DMS53 treated with DMSO at 0.1 percent for 48 hours (cell line): ENCODE measurements at regions not wholly inside any gene's neighbourhood (a gene's known extent, or its start where the extent isn't known, plus 50 kb on each side); places are given as distances from the start of the nearest gene placed in this dataset.

Experiments
- DNase-seq: peaks from one replicate; lab custom pipeline; 2025; ENCODE audit not compliant: unreplicated experiment; lab: John Stamatoyannopoulos, UW

DNA sequence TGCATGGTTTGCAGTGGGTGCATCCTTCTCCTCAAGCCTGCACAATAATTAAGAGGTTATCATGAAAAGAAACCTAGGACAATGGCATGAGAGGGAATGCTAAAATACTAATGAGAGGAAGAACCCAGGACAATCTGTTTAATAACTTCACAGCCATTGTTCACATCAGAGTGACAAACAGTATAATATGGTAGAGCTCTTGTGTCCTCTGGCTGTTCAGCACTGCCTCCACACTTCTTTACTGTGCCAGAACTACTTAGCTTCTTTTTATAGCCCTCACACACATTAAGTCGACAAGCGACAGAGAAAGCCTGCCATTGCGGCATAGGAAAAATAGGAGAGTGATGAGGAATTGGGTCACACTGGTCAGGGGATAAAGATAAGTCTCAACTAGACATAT lies 65.0 kb upstream of the MEIS2 start:
- no peak for DNase-seq

DNA sequence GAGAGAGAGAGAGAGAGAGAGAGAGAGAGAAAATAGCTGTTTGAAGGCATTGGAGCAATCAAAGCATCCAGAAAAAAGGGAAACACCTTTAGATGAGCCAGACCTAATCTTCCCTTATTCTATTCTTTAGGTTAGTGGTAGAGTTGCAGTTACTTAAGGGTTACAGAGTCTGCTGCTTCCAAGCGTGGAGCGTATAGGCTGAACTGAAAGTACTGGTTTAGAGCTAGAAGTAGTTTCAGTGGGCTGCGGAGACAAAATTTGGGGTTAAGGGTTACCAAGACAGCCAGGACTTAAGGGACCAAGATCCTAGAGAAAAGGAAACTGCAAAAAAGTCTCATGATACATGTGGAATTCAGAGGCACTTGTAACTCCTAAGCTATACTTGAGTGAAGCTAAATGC lies 66.1 kb upstream of the MEIS2 start:
- DNase-seq: no peak

DNA sequence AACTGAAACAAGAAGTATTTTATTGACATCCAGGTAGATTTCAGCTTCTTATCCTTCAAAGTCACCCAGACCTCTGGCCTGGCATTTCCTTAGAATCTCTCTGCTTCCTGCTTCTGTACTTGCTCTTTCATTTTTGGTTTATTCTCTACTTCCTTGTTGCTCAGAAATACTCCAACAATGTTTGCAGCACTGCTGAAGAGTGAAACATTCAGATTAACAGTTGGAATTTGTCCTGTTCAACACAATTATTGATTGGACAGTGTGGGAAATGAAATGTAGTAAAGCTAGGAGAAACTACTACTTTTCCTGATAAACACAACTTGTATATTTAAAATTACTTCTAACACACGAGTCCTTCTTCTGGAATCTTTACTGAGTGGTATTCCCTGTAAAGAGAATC lies 81.0 kb upstream of the MEIS2 start:
- no peak for DNase-seq

DNA sequence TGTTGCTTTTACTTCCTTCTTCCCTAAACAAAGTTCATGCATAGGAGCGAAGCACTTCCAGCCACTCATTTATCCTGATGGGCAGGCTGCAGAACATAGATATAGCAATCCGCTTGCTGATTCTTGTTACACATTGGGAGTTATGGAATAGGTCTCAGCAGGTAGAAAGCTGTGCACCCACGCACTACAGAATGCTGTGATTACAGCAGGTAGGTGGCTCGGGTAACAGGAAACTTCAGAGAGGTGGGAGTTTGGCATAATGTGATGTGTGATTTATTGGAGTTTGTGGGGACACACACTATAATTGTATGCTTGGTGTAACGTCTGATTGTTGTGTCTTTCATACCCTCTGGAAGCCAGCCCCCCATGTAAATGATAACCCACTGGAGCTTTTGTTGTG lies 99.2 kb upstream of the MEIS2 start:
- DNase-seq: no peak

DNA sequence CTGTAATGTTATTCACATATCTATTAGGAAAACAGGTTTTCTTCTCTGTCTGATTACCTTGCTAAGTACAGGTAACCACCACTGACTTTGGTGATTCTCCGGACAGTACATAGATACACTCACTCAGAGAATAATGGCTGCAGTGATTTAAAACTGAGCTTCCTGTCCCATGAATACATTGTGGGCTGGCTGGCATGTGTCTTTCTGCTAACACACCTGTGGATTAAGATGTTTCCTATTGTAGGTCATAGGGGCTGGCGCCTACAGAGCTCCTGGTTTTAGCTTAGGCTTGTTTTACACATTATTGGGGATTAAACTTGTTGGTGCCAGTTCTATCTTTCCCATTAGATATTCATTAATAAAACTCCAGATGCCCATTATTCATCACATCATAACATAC lies 102.7 kb upstream of the MEIS2 start:
- no peak for DNase-seq

DNA sequence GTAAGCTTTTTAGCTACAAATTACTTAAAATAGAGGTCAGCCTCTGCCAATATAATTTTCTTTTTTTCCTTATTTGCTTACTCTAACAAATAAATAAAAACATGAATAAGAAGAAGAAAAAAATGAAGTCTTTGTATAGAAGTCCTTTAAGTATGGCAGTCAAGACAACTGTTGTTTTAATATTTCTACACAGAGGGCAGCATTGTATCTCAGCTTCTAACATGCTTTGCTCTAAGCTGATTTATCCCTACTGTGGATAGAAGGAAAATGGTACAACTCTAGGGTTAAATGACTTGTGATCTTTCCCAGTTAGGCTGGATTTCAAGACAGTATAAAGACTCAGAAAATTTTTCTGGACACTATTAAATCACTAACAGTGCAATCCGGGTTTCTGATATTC lies 104.3 kb upstream of the MEIS2 start:
- no peak for DNase-seq

DNA sequence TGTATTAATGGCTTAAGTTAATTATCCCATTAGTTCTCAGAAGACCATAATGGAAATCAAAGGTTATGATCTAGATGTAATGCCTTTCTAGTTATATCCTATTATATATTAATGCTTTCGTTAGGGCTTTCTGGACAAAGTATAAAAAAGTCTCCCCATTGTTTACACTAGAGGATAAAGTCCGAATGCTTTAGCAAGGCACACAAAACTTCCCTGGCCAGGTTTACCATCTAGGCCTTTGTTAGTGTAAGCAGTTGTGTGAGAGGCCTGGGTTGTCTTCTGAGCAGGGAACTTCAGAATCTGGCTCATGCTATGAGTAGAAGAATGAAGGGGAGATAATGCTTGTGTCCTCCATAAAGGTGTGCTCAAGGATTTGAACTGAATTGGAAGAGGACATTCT lies 106.3 kb upstream of the MEIS2 start:
- DNase-seq: no peak

DNA sequence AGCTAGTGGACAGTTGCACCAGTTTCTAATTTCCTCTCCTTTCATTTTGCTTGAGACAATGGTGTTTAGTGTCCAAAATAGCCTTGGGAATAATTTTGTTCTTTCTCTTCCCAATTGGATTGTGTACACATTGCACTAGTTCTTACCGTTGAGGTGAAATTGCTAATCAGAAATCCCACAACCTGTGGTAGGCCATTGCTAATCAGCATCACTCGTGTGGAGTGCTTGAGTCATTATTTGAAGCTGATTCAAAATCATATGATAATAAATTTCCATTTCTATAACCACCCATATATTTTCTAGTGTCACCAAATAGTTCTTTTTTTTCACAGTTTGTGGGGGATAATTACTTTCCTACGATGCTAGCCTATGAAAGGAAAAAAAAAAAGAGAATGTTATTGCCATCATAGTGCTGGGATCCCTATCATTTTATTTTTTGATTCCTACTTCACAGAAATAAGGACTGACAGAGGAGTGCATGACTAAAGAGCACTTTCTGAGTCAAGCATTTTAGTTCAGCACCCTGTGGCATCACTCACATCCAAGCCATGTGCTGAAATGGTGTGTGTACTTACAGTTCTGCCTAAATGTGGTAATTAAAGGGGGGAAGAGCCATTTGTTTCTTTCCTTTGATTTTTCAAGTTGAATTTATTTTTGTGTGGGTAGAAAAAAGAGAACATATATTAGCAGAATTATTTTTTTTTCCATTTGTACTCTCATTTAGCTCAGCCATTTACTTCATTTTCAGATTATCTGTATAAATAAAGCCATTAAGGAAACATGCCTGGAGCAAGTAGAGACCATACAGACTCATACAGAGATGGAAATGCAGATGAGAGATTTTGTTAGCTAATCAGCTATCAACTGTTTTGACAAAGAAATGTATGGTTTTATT lies 108.0 kb upstream of the MEIS2 start:
- no peak for DNase-seq

DNA sequence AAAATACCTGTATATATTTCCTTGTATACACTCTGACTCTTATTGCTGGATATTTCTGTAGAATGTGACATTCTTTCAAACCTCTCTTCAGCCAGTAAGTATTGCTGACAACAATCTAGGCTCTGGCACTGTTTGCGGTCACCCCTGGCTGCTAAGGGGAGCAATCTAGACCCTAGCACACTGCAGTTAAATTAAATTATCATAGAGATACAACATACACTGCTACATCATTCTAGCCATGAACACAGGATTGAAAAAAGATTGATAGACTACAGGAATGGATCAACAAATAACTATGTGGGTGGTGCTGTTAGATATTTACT lies 108.7 kb upstream of the MEIS2 start:
- DNase-seq: no peak

DNA sequence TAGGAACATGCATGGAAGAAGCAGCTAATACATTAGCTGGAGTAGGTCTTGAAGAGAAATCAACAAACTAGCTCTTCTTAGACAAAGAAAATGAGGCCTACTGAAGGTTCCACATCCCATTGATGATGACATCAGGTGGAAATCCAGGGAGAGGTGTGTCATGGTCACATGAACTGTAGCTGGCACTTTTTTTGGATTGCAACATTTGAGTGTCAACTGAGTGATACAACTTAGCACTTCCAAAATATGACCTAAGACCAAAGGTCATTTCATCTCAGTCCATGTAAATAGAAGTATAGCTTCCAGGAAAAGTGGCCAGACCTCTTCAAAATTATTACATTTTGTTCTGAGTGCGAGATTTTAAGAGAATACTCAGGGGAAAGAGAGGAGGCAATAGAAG lies 117.2 kb upstream of the MEIS2 start:
- DNase-seq: no peak

DNA sequence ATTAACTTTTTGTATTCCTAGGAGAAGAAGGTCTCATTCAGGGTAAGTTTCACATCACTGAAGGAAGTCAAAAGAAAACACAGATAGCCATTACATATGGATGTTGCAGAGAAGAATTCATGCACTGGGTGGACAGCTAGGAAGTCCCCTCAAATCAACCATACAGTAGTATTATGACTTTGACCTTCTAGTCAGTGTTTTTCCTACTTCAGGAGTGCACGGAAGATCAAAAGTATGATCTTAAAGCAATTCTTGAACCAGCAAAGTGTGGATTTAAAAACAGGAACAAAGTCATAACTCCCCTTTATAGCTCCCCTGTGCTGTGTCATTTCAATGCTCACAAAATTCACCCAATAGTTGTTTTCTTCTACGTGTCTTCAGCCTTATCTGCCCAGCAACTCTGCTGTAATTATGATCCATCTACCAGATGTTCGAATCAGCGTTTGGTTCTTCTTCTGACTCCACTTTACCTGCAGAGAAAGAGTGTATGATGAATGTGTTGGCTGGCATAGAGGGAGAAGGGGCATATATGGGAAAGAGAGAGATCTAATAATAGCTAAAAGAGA lies 118.1 kb upstream of the MEIS2 start:
- no peak for DNase-seq

DNA sequence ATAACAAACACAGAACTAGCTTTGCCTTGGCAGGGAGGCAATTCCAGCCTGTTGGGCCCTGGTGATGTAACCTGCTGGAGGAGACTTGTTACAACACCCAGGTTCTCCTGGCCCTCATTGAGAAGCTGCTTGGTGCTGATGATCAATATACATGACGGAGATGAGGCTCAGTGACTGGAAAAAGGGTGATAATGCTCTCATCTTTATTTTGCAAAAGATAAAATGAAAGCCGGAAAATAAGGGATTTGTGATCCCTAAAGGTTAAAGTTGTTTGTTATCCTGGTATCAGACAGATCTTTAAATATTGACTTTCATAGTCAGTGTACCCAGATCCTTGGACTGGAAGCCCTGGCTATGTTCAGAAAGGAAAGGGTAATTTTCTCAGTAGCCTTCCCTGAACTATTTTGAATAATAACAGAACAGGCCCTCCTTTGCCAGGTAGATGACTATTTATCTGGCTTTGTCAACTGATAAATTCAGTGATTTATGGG lies 118.9 kb upstream of the MEIS2 start:
- no peak for DNase-seq

DNA sequence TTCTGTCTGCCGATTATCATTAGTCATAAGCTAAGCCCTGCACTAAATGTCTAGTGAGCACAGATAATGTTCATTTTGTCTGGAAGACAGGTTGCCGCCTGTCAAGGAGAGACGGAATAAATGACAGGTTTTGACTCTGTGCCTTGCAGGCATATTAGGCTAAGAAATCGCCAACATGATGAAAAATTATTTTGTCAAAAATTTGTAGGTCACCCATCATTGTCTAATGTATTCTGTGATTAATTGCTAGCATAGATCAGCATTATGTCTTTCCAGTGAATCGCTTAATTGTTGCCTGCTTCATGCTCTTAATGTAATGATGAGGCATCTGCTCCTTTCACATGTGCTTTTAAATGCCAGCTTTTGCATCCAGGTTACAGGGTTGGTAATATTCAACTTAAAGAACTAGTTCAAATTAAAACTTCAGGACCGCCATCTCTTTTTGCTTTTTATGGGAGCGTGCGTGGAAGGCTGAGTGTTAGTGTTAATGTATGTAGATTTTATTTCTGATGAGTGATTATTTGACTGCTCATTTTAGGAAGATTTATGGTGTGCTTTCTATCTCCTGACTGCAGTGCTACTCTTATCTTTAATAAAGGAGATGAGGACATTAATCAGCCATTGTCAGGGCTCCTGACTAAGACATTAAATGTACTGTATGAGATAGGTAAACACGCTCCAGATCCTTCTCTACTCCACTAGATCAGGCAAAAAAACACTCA lies 120.8 kb upstream of the MEIS2 start:
- DNase-seq: no peak

DNA sequence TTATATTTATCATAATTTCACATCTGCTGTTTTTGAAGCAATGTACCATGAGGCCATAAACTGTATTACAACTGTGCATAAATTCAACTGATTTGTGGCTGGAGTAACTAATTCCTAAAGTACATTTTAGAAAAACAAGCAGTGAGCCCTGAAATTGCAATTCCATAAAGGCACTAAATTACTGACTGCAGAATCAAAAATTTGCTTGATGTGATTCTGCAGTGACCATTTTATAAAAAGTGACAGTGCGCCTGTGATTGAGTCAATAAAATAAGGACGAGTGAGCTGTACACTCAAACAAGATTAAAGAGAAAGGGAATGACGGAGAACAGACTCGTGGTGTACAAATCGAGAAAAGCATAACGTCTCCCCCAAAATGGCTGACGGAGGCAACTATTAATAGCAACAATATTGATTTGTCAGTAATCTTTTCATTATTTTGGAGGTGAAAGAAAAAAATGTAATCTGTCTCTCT lies 121.4 kb upstream of the MEIS2 start:
- DNase-seq: no peak

DNA sequence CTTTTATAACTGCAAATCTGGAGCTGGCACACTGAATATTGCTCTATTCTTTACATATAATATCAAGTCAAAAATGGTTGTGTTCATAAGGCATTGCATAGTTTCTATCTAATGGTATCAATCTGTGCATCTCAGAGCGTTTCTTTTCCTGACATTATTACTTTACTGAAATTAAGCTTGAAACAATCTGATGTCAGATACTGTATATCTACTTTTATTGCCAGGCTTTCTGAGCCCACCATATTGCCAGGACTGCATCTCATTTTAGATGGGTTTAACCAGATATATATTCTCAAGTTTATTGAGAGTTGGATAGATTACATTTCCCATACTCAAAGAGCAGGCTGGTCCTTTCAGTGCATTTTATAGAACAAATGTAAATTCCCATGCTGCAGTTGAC lies 122.7 kb upstream of the MEIS2 start:
- no peak for DNase-seq

DNA sequence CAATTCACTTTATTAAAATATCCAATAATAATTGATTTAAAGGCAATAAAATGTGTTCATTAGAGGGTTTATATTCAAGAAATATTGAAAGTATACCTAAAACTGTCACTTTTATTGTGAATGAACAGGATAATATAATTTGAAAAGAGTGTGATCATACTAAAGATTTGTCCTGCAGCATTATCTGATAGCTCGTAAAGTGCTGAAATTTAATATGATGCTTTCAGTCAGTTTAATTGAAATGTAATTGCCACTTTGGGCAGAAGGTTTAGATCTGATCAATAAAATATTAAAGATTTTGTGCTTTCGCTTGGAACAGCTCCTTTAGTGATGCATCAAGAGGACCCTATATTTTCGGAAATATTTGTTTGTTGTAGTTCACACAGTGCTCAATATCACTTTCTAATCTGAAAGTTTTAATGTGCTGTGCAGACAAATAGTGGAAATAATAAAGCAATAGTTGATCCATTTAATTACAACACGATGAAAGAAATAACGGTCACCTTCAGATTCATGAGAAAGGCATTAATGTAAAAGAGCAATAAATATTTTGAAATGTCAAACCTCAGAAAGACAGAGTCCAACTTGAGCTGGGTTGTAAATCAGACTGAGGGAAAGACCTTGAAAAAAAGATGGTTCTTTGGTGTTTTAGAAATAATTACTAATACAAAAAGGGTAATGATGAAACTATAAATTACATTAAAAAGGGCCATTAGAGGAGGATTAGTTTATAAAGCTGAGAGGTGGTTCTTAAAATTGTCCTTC lies 129.7 kb upstream of the MEIS2 start:
- DNase-seq: no peak

DNA sequence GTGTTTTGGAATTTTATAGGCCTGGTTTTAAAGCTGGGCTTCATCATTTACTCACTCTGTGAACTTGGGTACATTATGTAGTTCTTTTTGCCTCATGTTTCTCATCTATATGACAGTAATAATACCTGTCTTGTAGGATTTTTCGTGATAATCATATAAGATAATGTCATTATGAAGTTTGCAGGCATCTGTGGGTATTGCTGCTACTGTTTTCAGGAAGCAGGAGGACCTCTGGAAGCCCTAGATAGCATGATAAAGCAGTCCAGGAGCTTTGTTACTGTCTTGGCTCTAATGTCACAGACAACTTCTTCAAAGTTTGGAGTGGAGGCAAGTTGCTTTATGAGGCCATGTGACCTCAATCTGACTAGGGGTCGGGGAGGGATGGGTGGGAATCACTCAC lies 145.0 kb upstream of the MEIS2 start:
- no peak for DNase-seq

DNA sequence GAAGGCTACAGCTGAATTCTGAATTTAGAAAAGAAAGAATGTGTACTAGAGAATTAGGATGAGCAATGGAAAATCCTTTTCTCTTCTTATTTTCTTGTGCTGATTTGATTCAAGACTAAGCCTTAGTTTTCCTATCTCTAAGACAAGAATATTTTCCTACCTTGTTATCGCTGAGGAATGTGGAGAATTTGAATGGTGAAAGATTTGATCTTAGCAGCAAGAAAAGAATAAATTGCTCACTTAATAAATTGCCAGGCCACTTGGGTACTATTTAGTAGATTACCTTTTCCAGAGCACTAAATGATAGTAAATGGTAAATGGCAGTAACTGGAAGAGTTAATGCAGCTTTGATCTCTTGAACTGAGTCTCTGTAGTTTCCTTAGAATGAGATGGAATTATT lies 145.7 kb upstream of the MEIS2 start:
- DNase-seq: no peak

DNA sequence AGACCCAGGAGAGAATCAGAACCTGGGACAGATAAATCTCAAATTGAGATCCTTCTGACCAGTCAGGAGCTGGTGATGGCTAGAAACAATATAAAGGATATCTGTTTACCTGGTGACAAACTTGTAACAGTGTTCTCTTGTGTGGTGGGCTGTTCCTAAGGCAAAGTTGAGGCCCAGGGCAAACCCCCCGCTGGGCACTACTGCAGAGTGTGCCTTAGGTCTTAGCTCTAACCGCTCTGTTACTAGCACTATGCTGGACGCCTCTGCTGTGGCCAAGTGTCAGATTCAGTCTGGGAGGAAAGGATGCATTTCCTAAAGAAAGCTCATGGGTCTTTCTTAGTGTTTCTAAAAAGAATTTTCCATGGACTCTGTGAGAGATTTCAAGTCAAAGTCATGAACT lies 146.5 kb upstream of the MEIS2 start:
- DNase-seq: no peak

DNA sequence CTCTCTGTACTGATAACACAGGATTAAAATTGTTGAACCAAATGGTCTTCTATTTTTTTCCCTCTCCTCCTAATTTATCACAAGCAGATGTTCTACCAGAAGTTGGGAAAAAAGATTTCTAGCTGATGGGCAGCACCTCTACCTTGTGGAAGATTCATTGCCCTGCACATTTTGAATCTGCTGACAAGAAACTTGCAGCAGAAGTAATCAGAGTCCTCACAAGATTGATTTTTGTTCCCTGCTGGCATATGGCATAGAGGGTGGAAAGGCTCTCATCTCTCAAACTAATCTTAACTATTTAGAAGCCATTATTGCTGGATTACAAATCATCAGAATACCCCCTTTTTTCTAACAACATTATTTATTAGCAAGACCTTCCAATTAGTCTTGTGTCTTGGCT lies 148.9 kb upstream of the MEIS2 start:
- no peak for DNase-seq

DNA sequence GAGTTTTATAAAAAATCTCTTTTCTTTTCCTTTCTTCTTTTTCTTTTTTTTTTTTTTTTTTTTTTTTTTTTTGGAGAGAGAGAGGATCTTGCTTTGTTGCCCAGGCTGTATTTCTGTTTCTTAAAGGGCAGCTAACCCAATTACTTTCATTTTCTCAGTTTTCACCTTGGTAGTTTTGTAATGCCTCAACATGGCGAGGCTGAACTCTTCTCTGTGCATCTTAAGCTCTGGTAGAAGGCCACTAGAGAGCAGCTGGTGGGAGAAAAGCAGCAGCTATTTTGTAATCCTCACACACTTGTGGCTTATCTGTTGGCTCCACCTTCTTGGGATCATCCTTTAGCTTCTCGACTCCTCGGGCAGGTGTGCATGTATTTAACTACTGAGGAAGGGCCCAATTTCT lies 152.2 kb upstream of the MEIS2 start:
- no peak for DNase-seq
